Medulla oblongata (tissue), 1 donor: ENCODE measurements at regions not wholly inside any gene's neighbourhood (a gene's known extent, or its start where the extent isn't known, plus 50 kb on each side); places are given as distances from the start of the nearest gene placed in this dataset.
"Not testable (repeated sequence)": the region's sequence is repeated elsewhere in the genome, so short reads cannot be mapped to it uniquely, and the experiment has no call there.

ENCODE experiments used
- DNase-seq: peaks from one replicate; pipeline ENCODE4 v3.0.0-alpha.2; 2015; ENCODE audit errors: extremely low spot score

- no peak for DNase-seq
These were observed 705.9 kb downstream of the PDCD6IP start for GRCh38 chr3:34504366-34504765.

- no peak for DNase-seq
These were observed 706.3 kb downstream of the PDCD6IP start for GRCh38 chr3:34504775-34505174.

GRCh38 chr3:34508732-34509131 lies 710.3 kb downstream of the PDCD6IP start:
- DNase-seq, result no peak

GRCh38 chr3:34511891-34512290 lies 713.5 kb downstream of the PDCD6IP start:
- DNase-seq, result no peak

GRCh38 chr3:34519008-34519407 lies 720.6 kb downstream of the PDCD6IP start:
- not testable (repeated sequence) for DNase-seq

- no peak for DNase-seq
These were observed 732.7 kb downstream of the PDCD6IP start for GRCh38 chr3:34531156-34531555.

- DNase-seq, result peak; percentile 56
These were observed 735.0 kb downstream of the PDCD6IP start for GRCh38 chr3:34533451-34533850.

- peak; percentile 57 for DNase-seq
These were observed 735.6 kb downstream of the PDCD6IP start for GRCh38 chr3:34534013-34534412.

GRCh38 chr3:34544136-34544535 lies 745.7 kb downstream of the PDCD6IP start:
- DNase-seq, result no peak

- DNase-seq, result no peak
These were observed 749.0 kb downstream of the PDCD6IP start for GRCh38 chr3:34547297-34547920.

GRCh38 chr3:34567266-34567665 lies 768.8 kb downstream of the PDCD6IP start:
- DNase-seq, result no peak

GRCh38 chr3:34568766-34569165 lies 770.3 kb downstream of the PDCD6IP start:
- no peak for DNase-seq

- no peak for DNase-seq
These were observed 771.0 kb downstream of the PDCD6IP start for GRCh38 chr3:34569437-34569836.

- no peak for DNase-seq
These were observed 772.7 kb downstream of the PDCD6IP start for GRCh38 chr3:34570916-34571705.

- DNase-seq, result no peak
These were observed 773.3 kb downstream of the PDCD6IP start for GRCh38 chr3:34571714-34572113.

- DNase-seq, result no peak
These were observed 777.3 kb downstream of the PDCD6IP start for GRCh38 chr3:34575776-34576175.

- no peak for DNase-seq
These were observed 783.6 kb downstream of the PDCD6IP start for GRCh38 chr3:34582055-34582454.

GRCh38 chr3:34583451-34583850 lies 785.0 kb downstream of the PDCD6IP start:
- no peak for DNase-seq

- DNase-seq, result no peak
These were observed 786.5 kb downstream of the PDCD6IP start for GRCh38 chr3:34584971-34585370.

- no peak for DNase-seq
These were observed 801.2 kb downstream of the PDCD6IP start for GRCh38 chr3:34599595-34599994.

GRCh38 chr3:34619990-34620389 lies 821.6 kb downstream of the PDCD6IP start:
- DNase-seq, result no peak

GRCh38 chr3:34626699-34627098 lies 828.3 kb downstream of the PDCD6IP start:
- no peak for DNase-seq

GRCh38 chr3:34634939-34635338 lies 836.5 kb downstream of the PDCD6IP start:
- no peak for DNase-seq
